ENCODE measurements at regions not wholly inside any gene's neighbourhood (a gene's known extent, or its start where the extent isn't known, plus 50 kb on each side); places are given as distances from the start of the nearest gene placed in this dataset.

- no peak overlapping the region for H3K9ac ChIP-seq (ENCODE audit: low read depth, low read length)
- WGBS, result 93% methylated on average over 3 of the region's 3 CpGs
Measured at GRCh38 chr16:80459331-80459777, 81.4 kb upstream of the DYNLRB2 start.

GRCh38 chr16:80457871-80458270 is 82.9 kb upstream of the DYNLRB2 start:
- Histone ChIP-seq H3K27me3 (ENCODE audit: insufficient read depth, low read length) (no peaks in the 10 kb centered on the region), H3K9me3 (ENCODE audit: insufficient read depth, low read depth, low read length) (no peaks in the 10 kb centered on the region), H3K4me3 (ENCODE audit: low read length) (no peak overlapping the region), H3K4me1 (ENCODE audit: insufficient read depth, low read length) (0 out of 2 replicates have a peak, but pooled peaks cover 3% of the 10 kb centered on the region), H3K27ac (ENCODE audit: low read depth, low read length) (no peak overlapping the region), H3K9ac (ENCODE audit: low read depth, low read length) (no peak overlapping the region), H3K36me3 (ENCODE audit: insufficient read depth, low read length) (no peaks in the 10 kb centered on the region)
- WGBS, result 43% methylated on average over 1 of the region's 1 CpG

More at GRCh38 chr16:80459331-80459777, 81.4 kb upstream of the DYNLRB2 start:
- 0 out of 2 replicates have a peak, but pooled peaks cover 3% of the 10 kb centered on the region for H3K4me1 ChIP-seq (ENCODE audit: insufficient read depth, low read length)
- no peak overlapping the region for H3K27ac ChIP-seq (ENCODE audit: low read depth, low read length)
- H3K27me3 ChIP-seq (ENCODE audit: insufficient read depth, low read length), result no peaks in the 10 kb centered on the region
- no peaks in the 10 kb centered on the region for H3K9me3 ChIP-seq (ENCODE audit: insufficient read depth, low read depth, low read length)
- no peaks in the 10 kb centered on the region for H3K36me3 ChIP-seq (ENCODE audit: insufficient read depth, low read length)
- no peak overlapping the region for H3K4me3 ChIP-seq (ENCODE audit: low read length)

- H3K27me3 ChIP-seq (ENCODE audit: insufficient read depth, low read length), result no peaks in the 10 kb centered on the region
- H3K27ac ChIP-seq (ENCODE audit: low read depth, low read length), result no peak overlapping the region
- H3K9ac ChIP-seq (ENCODE audit: low read depth, low read length), result no peak overlapping the region
- H3K9me3 ChIP-seq (ENCODE audit: insufficient read depth, low read depth, low read length), result no peaks in the 10 kb centered on the region
- 100% methylated on average over 2 of the region's 2 CpGs for WGBS
- 0 out of 2 replicates have a peak, but pooled peaks cover 3% of the 10 kb centered on the region for H3K4me1 ChIP-seq (ENCODE audit: insufficient read depth, low read length)
- H3K36me3 ChIP-seq (ENCODE audit: insufficient read depth, low read length), result no peaks in the 10 kb centered on the region
- H3K4me3 ChIP-seq (ENCODE audit: low read length), result no peak overlapping the region
Measured at GRCh38 chr16:80454802-80455201, 86.0 kb upstream of the DYNLRB2 start.

- H3K36me3 ChIP-seq (ENCODE audit: insufficient read depth, low read length), result no peaks in the 10 kb centered on the region
- no peak overlapping the region for H3K27ac ChIP-seq (ENCODE audit: low read depth, low read length)
- no peaks in the 10 kb centered on the region for H3K27me3 ChIP-seq (ENCODE audit: insufficient read depth, low read length)
- no peaks in the 10 kb centered on the region for H3K4me1 ChIP-seq (ENCODE audit: insufficient read depth, low read length)
- no peaks in the 10 kb centered on the region for H3K9me3 ChIP-seq (ENCODE audit: insufficient read depth, low read depth, low read length)
- WGBS, result 94% methylated on average over 8 of the region's 8 CpGs
- no peak overlapping the region for H3K4me3 ChIP-seq (ENCODE audit: low read length)
- H3K9ac ChIP-seq (ENCODE audit: low read depth, low read length), result no peak overlapping the region
Measured at GRCh38 chr16:80449392-80449791, 91.4 kb upstream of the DYNLRB2 start.

- no peaks in the 10 kb centered on the region for H3K27me3 ChIP-seq (ENCODE audit: insufficient read depth, low read length)
- no peak overlapping the region for H3K9ac ChIP-seq (ENCODE audit: low read depth, low read length)
- no peak overlapping the region for H3K4me3 ChIP-seq (ENCODE audit: low read length)
- no peaks in the 10 kb centered on the region for H3K9me3 ChIP-seq (ENCODE audit: insufficient read depth, low read depth, low read length)
- no peaks in the 10 kb centered on the region for H3K36me3 ChIP-seq (ENCODE audit: insufficient read depth, low read length)
- H3K27ac ChIP-seq (ENCODE audit: low read depth, low read length), result no peak overlapping the region
- 92% methylated on average over 5 of the region's 5 CpGs for WGBS
- H3K4me1 ChIP-seq (ENCODE audit: insufficient read depth, low read length), result no peaks in the 10 kb centered on the region
Measured at GRCh38 chr16:80447241-80447640, 93.6 kb upstream of the DYNLRB2 start.

GRCh38 chr16:80442779-80443178 is 98.0 kb upstream of the DYNLRB2 start:
- 92% methylated on average over 5 of the region's 5 CpGs for WGBS
- H3K27me3 ChIP-seq (ENCODE audit: insufficient read depth, low read length), result no peaks in the 10 kb centered on the region
- H3K27ac ChIP-seq (ENCODE audit: low read depth, low read length), result no peak overlapping the region
- no peaks in the 10 kb centered on the region for H3K36me3 ChIP-seq (ENCODE audit: insufficient read depth, low read length)
- no peaks in the 10 kb centered on the region for H3K9me3 ChIP-seq (ENCODE audit: insufficient read depth, low read depth, low read length)
- H3K4me3 ChIP-seq (ENCODE audit: low read length), result no peak overlapping the region
- H3K4me1 ChIP-seq (ENCODE audit: insufficient read depth, low read length), result no peaks in the 10 kb centered on the region
- no peak overlapping the region for H3K9ac ChIP-seq (ENCODE audit: low read depth, low read length)

GRCh38 chr16:80441935-80442334 is 98.9 kb upstream of the DYNLRB2 start:
- 87% methylated on average over 1 of the region's 1 CpG for WGBS
- Histone ChIP-seq H3K27me3 (ENCODE audit: insufficient read depth, low read length) (no peaks in the 10 kb centered on the region), H3K9ac (ENCODE audit: low read depth, low read length) (no peak overlapping the region), H3K36me3 (ENCODE audit: insufficient read depth, low read length) (no peaks in the 10 kb centered on the region), H3K4me3 (ENCODE audit: low read length) (no peak overlapping the region), H3K27ac (ENCODE audit: low read depth, low read length) (no peak overlapping the region), H3K4me1 (ENCODE audit: insufficient read depth, low read length) (no peaks in the 10 kb centered on the region), H3K9me3 (ENCODE audit: insufficient read depth, low read depth, low read length) (no peaks in the 10 kb centered on the region)

- Histone ChIP-seq H3K9me3 (ENCODE audit: insufficient read depth, low read depth, low read length) (no peaks in the 10 kb centered on the region), H3K27ac (ENCODE audit: low read depth, low read length) (no peak overlapping the region), H3K27me3 (ENCODE audit: insufficient read depth, low read length) (no peaks in the 10 kb centered on the region), H3K36me3 (ENCODE audit: insufficient read depth, low read length) (no peaks in the 10 kb centered on the region), H3K4me1 (ENCODE audit: insufficient read depth, low read length) (no peaks in the 10 kb centered on the region), H3K4me3 (ENCODE audit: low read length) (no peak overlapping the region), H3K9ac (ENCODE audit: low read depth, low read length) (no peak overlapping the region)
- WGBS, result 86% methylated on average over 2 of the region's 2 CpGs
Measured at GRCh38 chr16:80440667-80441066, 100.1 kb upstream of the DYNLRB2 start.

- Histone ChIP-seq H3K9ac (ENCODE audit: low read depth, low read length) (no peak overlapping the region), H3K4me1 (ENCODE audit: insufficient read depth, low read length) (no peaks in the 10 kb centered on the region), H3K36me3 (ENCODE audit: insufficient read depth, low read length) (no peaks in the 10 kb centered on the region), H3K27ac (ENCODE audit: low read depth, low read length) (no peak overlapping the region), H3K9me3 (ENCODE audit: insufficient read depth, low read depth, low read length) (no peaks in the 10 kb centered on the region), H3K27me3 (ENCODE audit: insufficient read depth, low read length) (no peaks in the 10 kb centered on the region), H3K4me3 (ENCODE audit: low read length) (no peak overlapping the region)
- 97% methylated on average over 2 of the region's 2 CpGs for WGBS
Measured at GRCh38 chr16:80437707-80438106, 103.1 kb upstream of the DYNLRB2 start.

GRCh38 chr16:80436510-80436909 is 104.3 kb upstream of the DYNLRB2 start:
- no peaks in the 10 kb centered on the region for H3K36me3 ChIP-seq (ENCODE audit: insufficient read depth, low read length)
- no peak overlapping the region for H3K4me3 ChIP-seq (ENCODE audit: low read length)
- no peaks in the 10 kb centered on the region for H3K27me3 ChIP-seq (ENCODE audit: insufficient read depth, low read length)
- H3K27ac ChIP-seq (ENCODE audit: low read depth, low read length), result no peak overlapping the region
- no peaks in the 10 kb centered on the region for H3K9me3 ChIP-seq (ENCODE audit: insufficient read depth, low read depth, low read length)
- no peaks in the 10 kb centered on the region for H3K4me1 ChIP-seq (ENCODE audit: insufficient read depth, low read length)
- no peak overlapping the region for H3K9ac ChIP-seq (ENCODE audit: low read depth, low read length)

GRCh38 chr16:80433623-80434022 is 107.2 kb upstream of the DYNLRB2 start:
- WGBS, result 92% methylated on average over 1 of the region's 2 CpGs

GRCh38 chr16:80427795-80428194 is 113.0 kb upstream of the DYNLRB2 start:
- no peaks in the 10 kb centered on the region for H3K9me3 ChIP-seq (ENCODE audit: insufficient read depth, low read depth, low read length)
- H3K27me3 ChIP-seq (ENCODE audit: insufficient read depth, low read length), result peaks cover 3% of the 10 kb centered on the region; the same call in 1 of the 2 replicates
- no peaks in the 10 kb centered on the region for H3K4me1 ChIP-seq (ENCODE audit: insufficient read depth, low read length)
- 95% methylated on average over 2 of the region's 2 CpGs for WGBS
- H3K27ac ChIP-seq (ENCODE audit: low read depth, low read length), result no peak overlapping the region
- H3K36me3 ChIP-seq (ENCODE audit: insufficient read depth, low read length), result no peaks in the 10 kb centered on the region
- H3K9ac ChIP-seq (ENCODE audit: low read depth, low read length), result no peak overlapping the region
- no peak overlapping the region for H3K4me3 ChIP-seq (ENCODE audit: low read length)

More at GRCh38 chr16:80433623-80434022, 107.2 kb upstream of the DYNLRB2 start:
- Histone ChIP-seq H3K9me3 (ENCODE audit: insufficient read depth, low read depth, low read length) (no peaks in the 10 kb centered on the region), H3K4me1 (ENCODE audit: insufficient read depth, low read length) (no peaks in the 10 kb centered on the region), H3K36me3 (ENCODE audit: insufficient read depth, low read length) (no peaks in the 10 kb centered on the region), H3K27ac (ENCODE audit: low read depth, low read length) (no peak overlapping the region), H3K4me3 (ENCODE audit: low read length) (no peak overlapping the region), H3K27me3 (ENCODE audit: insufficient read depth, low read length) (no peaks in the 10 kb centered on the region), H3K9ac (ENCODE audit: low read depth, low read length) (no peak overlapping the region)
